ENCODE measurements at regions not wholly inside any gene's neighbourhood (a gene's known extent, or its start where the extent isn't known, plus 50 kb on each side); places are given as distances from the start of the nearest gene placed in this dataset.

- DNase-seq (ENCODE audit: low read depth): no peak
Measured at GRCh38 chr17:33640629-33641028, 347.5 kb upstream of the ASIC2 start.

- no peak for DNase-seq (ENCODE audit: low read depth)
Measured at GRCh38 chr17:33642002-33642401, 348.9 kb upstream of the ASIC2 start.

GRCh38 chr17:33647956-33648355 is 354.9 kb upstream of the ASIC2 start:
- no peak for DNase-seq (ENCODE audit: low read depth)

- no peak for DNase-seq (ENCODE audit: low read depth)
Measured at GRCh38 chr17:33650304-33650703, 357.2 kb upstream of the ASIC2 start.

- DNase-seq (ENCODE audit: low read depth): peak; percentile 3
Measured at GRCh38 chr17:33651686-33652085, 358.6 kb upstream of the ASIC2 start.

GRCh38 chr17:33652731-33653398 is 359.8 kb upstream of the ASIC2 start:
- DNase-seq (ENCODE audit: low read depth): no peak

GRCh38 chr17:33653399-33653788 is 360.3 kb upstream of the ASIC2 start:
- no peak for DNase-seq (ENCODE audit: low read depth)

- no peak for DNase-seq (ENCODE audit: low read depth)
Measured at GRCh38 chr17:33657181-33657580, 364.1 kb upstream of the ASIC2 start.

GRCh38 chr17:33661975-33662374 is 368.9 kb upstream of the ASIC2 start:
- DNase-seq (ENCODE audit: low read depth): no peak

- DNase-seq (ENCODE audit: low read depth): no peak
Measured at GRCh38 chr17:33664116-33664840, 371.2 kb upstream of the ASIC2 start.

- DNase-seq (ENCODE audit: low read depth): peak; percentile 33
Measured at GRCh38 chr17:33667052-33667509, 374.0 kb upstream of the ASIC2 start.

- no peak for DNase-seq (ENCODE audit: low read depth)
Measured at GRCh38 chr17:33667671-33668070, 374.6 kb upstream of the ASIC2 start.

- DNase-seq (ENCODE audit: low read depth): no peak
Measured at GRCh38 chr17:33668516-33668915, 375.4 kb upstream of the ASIC2 start.

GRCh38 chr17:33671491-33671890 is 378.4 kb upstream of the ASIC2 start:
- DNase-seq (ENCODE audit: low read depth): no peak

GRCh38 chr17:33674685-33675084 is 381.6 kb upstream of the ASIC2 start:
- DNase-seq (ENCODE audit: low read depth): peak; percentile 30

GRCh38 chr17:33676444-33676843 is 383.3 kb upstream of the ASIC2 start:
- DNase-seq (ENCODE audit: low read depth): no peak

- no peak for DNase-seq (ENCODE audit: low read depth)
Measured at GRCh38 chr17:33679595-33679994, 386.5 kb upstream of the ASIC2 start.

GRCh38 chr17:33680472-33680871 is 387.4 kb upstream of the ASIC2 start:
- DNase-seq (ENCODE audit: low read depth): no peak

GRCh38 chr17:33682599-33682998 is 389.5 kb upstream of the ASIC2 start:
- DNase-seq (ENCODE audit: low read depth): no peak

GRCh38 chr17:33684735-33685134 is 391.6 kb upstream of the ASIC2 start:
- DNase-seq (ENCODE audit: low read depth): no peak

GRCh38 chr17:33686171-33686570 is 393.1 kb upstream of the ASIC2 start:
- DNase-seq (ENCODE audit: low read depth): no peak

- no peak for DNase-seq (ENCODE audit: low read depth)
Measured at GRCh38 chr17:33687831-33688230, 394.7 kb upstream of the ASIC2 start.

GRCh38 chr17:33688771-33689170 is 395.7 kb upstream of the ASIC2 start:
- no peak for DNase-seq (ENCODE audit: low read depth)

GRCh38 chr17:33689725-33690124 is 396.6 kb upstream of the ASIC2 start:
- DNase-seq (ENCODE audit: low read depth): no peak

All from M059J (cell line).